UCSD-AML1 (cell line): ENCODE measurements at regions not wholly inside any gene's neighbourhood (a gene's known extent, or its start where the extent isn't known, plus 50 kb on each side); places are given as distances from the start of the nearest gene placed in this dataset.

Experiments
- DNase-seq: peaks from one replicate; lab custom pipeline; 2025; ENCODE audit not compliant: unreplicated experiment; lab: John Stamatoyannopoulos, UW

DNA sequence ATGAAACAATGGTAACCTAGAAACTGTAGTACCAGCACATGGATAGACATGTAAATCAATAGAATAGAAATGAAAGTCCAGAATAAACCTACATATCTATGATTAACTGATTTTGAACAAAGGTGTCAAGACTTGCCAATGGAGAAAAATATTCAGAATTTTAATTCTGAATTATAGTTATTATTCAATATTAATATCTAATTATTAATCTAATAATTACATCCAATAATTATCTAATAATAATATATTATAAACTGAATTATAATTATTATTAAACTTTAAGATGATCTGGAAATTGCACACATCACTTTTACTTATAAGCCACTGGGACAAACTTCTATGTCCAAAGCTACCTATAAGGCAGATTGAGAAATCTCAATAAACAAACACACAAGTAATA is 1365.2 kb upstream of the ADGRL3 start:
- no peak for DNase-seq

DNA sequence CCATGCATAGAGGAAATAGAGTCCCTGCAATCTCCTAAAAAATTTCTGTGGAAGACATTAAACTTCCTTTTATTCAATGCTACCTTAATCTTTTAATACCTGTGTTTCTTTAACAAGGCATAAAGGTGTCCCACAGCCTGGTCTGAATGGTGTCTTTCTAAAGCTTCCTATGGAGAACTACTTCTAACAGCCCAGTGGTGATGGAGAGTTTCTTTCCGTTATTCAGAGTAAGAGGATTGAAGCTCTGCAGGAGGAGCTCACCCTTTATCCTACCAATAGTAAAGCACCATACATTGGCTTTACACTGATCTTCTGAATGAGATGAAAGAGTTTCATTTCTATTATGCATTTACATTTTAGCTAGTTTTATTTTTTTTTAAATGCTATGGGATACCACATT is 1362.4 kb upstream of the ADGRL3 start:
- DNase-seq: no peak

DNA sequence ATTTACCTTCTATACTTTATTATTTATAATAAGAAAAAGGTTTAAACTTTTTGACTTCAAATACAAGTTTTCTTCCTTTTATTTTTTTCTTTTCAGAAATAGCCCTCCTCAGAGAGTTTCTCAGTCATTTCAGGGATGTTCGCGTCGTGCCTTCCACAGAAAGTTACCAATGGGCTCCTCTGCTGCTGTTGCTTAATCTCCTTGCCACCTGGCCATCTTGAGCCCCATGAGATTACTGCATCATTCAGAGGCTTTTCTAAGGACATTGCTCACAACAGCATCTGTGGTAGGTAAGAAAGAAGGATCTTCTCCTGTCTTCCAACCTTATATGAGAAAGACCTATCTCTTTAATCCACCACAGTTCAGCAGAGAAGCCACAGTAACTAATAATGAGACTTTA is 1361.9 kb upstream of the ADGRL3 start:
- no peak for DNase-seq

DNA sequence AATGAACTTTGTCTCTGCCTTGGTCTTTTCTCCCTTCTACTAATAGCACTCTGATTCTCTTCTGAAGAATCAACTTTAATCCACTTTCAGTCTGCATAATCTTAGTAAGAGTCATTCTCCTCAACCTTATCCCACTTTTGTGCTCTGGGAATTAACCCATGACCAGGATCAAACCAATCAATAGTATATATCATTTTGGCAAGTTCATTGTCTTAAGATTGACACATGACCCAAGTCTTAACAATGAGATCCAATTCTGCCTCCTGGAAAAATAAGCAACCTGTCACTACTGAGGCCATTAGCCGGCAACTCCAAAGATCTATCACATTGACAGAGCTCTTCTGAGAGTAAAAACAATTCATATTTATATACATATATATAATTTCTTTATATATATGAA is 1358.4 kb upstream of the ADGRL3 start:
- no peak for DNase-seq

DNA sequence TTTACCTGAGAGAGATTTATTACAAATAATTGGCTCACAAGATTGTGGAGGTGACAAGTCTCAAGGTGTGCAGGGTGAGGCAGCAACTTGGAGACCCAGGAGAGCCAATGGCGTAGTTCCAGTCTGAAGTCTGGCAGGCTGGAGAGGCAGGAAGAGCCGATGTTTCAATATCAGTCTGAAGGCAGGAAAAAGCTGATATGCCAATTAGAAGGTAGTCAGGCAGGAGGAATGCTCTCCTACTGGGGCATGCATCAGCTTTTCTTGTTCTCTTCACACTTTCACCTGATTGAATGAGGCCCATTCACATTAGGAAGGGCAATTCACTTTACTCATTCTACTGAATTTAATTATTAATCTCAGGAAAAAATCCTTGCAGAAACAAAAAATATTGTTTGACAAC is 1351.7 kb upstream of the ADGRL3 start:
- DNase-seq: peak; percentile 0

DNA sequence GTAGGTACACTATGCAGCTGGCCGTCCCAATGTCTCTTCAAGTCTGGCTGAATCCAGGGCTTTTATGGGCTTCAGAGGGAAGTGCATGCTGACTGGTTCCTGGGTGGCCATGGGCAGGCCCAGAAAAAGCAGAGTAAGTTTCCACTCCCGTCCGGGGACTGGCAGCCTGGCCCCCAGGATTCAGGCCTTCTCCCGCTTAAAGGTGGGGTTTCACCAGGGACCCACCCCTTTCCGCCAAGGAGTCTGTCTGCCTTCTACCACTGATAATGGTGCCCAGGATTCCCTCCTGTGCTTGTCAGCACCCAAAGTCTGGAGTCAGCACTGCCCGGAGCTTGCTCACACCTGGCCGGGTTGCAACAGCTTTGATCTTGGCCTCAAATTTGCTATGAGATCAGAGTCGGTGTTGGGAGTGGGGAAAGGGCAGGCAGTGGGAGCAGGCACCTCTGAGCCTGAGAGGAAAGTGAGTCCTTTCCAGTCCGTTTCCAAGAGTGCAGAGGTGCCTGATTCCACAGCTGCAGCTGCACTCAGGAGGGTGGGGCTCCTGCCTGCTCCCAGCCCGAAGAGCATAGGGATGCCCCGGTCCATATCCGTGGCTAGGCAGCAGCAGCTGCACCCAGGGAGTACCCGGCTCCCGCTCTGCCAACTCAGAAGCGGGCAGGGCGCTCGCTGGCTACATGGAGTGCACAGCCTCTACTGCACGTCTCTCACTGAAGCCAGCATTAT is 1344.3 kb upstream of the ADGRL3 start:
- peak; percentile 6 for DNase-seq

DNA sequence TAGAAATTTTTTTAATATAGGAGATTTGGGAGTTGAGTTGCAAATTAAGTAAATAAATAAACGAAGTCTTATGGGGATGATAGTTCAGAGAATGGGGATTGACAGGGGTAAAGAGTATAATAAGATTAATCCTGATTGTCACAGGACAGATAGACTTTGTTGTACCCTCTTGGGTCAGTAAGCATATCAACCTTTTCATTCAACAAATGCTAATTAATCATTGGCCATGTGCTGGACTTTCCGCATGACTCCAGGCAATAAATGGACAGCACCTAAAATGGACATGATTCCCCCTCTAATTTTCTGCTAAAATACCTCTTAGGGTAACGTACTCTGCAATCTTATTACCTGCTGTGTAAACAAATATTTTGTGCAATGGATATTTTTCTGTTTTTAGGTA is 1331.1 kb upstream of the ADGRL3 start:
- DNase-seq: no peak

DNA sequence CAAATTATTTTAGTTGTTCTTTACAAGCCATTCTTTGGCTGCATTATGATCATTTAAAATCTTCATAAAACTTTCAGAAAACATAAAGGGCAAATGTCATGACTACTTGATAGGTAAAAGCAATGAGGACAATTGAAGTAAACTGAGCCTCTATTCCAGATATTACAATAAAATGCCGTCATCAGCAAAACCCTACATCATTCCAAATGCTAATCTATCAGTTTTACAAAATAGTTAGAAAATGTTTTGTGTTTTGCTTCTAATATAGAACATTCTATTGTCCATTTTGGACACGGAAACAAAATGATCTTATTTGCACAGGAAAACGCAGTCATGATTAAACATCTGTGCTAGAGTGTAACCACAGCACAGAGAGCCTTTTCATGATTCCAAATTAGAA is 1330.6 kb upstream of the ADGRL3 start:
- DNase-seq: no peak

DNA sequence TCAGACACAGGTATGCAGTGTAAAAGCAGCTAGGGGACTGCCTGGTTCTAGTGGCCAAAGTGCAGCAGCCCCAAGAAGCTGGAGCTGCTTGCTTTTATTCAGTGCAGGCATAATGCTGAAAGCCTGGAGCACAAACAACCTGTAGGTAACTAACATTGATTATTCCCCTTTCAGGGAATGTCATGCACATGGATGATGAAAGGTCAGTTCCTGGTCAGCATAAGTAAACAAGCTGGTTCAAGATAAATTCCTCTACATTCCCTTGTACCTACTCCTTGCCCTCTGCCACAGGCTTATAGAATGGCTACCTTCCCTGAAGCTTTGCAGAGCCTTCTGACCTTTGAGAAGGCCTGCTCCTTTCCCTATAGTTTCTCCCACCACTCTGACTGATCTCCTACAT is 1318.5 kb upstream of the ADGRL3 start:
- DNase-seq: no peak

DNA sequence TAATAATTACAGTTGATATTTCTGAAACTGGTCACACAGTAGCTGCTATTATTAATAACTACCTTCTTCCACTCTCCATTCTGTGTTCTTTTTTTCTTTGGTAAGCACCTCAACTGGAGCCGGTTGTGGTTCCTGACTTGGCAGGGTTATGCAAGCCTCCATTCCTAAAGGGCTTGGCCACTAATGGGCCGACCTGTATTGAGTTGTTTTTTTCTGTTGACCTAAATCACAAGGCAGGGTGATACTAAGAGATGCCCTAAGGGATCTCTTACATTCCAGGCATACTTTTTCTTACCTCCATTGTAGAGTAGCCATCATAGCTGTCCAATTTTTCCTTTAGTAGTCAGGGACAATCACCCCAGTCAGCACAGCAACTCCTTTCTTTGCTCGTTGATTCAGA is 1295.8 kb upstream of the ADGRL3 start:
- no peak for DNase-seq

DNA sequence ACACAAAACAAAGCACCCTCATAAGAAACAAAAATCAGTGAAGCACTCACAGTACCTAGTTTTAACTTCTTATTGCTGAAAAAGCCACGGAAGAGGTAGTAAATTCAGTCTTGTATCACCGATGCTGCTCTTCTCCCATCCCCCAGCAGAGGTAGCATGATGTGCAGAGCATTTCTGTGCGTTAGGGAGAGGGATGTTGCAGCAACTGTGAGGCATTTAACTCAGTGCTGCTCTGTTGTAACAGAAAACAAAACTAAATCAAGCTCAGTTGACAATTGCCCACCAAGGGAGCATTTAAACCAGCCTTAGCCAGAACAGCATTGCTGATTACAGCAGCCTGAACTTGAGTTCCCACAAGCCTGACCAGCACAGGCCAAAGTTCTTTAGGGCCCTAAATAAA is 1279.7 kb upstream of the ADGRL3 start:
- no peak for DNase-seq

DNA sequence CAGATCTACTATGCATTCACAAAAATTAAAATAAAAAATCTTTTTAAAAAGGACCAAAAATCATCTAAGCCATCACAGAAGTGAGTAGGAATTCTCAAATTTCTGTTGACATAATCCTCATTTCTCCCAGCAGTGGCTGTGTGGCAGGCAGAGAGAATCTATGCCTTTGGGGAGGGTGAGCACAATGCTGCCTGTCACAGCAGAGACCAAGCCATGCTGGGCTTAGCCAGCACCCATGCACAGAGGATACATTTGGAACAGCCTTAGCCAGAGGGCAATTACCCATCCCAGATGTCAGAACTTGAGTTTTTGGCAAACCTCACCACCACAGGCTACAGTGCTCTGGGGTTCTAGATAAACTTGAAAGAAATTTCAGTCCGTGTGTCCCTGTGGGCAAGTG is 1274.8 kb upstream of the ADGRL3 start:
- no peak for DNase-seq

DNA sequence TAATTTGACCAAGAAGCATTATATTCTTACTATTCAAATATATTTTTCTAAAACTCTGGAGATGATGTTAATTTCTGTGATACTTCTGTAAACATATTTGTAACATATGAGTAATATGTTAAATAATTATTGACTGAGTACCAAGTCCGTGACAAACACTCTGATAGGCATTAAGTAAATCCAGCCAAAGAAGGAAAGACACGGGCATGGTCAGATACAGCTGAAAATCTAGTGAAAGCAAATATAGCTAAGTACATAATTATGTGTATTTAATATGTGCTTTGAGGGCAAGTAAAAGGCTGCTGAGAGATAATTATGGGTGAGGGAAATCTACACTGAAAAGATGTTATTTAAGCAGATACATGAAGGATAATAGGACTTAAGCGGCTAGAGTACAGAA is 1263.6 kb upstream of the ADGRL3 start:
- DNase-seq: no peak

DNA sequence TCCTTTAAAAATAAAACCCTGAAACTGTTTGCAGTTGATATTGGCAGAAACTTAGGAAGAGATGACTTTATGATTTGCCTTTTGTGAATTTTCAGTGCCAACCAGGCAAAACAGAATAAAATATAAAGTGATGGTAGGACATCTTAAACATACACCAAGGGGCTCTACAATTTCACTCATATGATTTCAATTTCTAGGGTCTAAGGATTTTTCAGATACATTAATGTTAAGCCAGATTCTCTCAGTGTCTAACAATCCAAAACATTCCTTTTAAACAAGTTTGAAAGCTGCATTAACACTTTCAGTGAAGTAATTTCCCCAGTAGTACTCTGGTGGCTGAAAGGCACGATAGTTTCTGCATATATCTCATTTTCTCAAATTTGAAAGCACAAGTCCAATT is 1262.0 kb upstream of the ADGRL3 start:
- DNase-seq: no peak

DNA sequence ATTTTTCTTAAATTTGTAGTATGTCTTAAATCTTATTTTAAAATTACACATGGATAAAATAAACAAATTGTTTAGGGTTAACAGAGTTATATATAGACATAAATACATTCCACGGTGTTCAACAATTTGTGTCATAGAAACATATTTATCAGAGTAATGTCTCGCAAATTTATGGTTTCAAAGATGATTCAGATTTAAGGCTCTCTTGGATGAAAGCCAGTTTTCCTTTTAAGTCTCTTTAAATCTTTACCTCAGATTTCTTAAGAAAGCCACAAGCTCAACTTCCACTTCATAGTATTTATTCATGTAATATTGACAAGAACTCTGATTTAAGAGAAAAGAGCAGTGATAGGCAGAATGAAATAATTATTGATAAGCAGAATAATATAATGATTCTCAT is 1254.8 kb upstream of the ADGRL3 start:
- no peak for DNase-seq

DNA sequence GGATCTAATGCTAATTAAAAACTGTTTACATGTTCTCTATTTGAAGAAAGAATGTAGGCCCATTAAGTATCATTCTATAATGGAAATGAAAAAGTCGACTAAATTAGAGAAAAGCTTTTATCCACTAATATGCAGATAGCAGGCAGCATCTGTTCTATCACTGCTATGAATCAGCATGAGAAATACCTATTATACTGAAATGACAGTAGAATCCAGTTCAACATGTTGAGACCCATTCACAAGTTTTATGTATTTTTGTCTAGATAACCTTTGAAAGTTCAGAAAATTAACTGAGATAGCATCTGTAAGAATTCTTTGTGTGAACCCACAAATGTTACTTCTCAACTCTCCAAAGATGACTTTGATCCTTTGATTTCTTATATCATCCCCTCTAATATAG is 1254.4 kb upstream of the ADGRL3 start:
- no peak for DNase-seq

DNA sequence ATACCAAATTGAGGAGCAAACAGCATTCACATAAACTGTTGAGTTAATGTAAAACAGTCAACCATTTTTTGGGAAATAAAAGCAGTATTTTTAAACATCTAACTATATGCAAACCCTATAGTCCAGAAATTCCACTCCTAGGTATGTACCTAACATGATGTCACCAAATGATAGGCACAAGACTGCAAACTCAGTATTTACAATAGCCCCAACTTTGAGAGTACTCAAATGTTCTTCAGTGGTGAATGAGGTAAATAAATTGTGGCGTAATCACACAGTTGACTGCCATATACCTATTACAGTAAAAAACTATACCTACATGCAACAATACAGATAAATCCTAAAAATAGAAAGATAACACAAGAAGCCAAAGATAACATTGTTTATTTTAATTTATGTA is 1243.8 kb upstream of the ADGRL3 start:
- no peak for DNase-seq

DNA sequence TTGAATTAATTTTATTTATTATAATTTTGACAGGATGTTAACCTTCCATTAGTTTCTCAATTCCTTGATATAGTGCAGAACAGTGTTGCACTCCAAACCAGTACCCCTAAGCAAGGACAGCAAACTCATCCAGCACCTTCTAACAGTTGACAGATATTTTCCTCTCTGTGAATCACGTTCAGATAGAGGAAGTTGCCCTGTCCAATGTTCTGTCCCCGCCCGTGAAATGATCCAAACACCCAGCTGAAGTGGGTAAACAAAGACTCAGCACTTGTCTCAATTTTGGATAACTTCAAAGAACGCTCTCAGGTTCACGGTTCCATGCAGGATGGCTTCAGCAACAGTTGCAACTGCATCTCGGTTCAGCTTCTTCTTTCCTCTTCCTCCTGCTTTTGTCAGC is 1240.0 kb upstream of the ADGRL3 start:
- no peak for DNase-seq

DNA sequence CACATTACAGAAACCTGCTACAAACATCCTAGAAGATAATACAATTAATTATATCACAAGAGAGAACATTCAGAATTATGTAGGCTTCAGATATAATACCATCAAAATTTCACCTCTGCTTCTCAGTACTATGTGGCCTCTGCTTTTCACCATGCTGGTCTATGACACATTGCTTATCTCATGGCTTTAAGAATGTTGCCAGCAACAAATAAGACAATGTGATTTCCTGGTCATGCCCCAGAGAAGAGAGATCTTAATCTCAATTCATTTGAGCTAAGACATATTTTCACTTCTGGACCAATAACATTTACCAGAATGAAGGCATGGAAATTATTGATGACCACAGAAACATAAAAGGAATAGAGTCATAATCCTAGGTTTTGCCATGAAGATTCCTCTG is 1233.4 kb upstream of the ADGRL3 start:
- no peak for DNase-seq

DNA sequence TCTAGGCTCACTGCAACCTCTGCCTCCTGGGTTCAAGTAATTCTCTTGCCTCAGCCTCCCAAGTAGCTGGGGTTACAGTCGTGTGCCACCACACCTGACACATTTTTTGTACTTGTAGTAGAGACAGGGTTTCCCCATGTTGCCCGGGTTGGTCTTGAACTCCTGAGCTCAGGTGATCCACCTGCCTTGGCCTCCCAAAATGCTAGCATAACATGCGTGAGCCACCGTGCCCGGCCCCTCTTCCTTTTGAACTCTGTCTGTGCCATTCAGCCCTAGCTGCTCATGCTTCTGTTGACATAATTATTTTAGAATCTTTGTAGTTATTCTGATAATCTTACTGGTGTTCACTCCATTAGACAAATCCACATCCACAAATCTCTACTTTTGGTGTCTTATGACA is 1231.3 kb upstream of the ADGRL3 start:
- no peak for DNase-seq

DNA sequence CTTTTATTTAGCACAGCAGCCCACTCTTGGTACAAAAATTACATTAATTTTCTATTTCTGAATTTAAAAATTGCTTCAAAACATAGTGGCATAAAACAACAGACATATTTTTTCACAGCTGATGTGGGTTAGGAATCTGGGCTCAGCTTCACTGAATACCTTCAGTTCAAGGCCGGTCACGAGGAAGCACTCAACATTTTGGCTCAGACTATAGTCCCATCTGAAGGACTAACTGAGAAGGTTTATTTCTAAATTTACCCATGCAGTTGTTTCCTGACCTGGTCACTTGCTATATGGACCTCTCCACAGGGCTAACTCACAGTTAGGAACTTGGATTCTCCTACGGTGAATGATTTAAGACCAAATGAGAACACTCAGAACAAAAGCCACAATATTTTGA is 1230.2 kb upstream of the ADGRL3 start:
- no peak for DNase-seq

DNA sequence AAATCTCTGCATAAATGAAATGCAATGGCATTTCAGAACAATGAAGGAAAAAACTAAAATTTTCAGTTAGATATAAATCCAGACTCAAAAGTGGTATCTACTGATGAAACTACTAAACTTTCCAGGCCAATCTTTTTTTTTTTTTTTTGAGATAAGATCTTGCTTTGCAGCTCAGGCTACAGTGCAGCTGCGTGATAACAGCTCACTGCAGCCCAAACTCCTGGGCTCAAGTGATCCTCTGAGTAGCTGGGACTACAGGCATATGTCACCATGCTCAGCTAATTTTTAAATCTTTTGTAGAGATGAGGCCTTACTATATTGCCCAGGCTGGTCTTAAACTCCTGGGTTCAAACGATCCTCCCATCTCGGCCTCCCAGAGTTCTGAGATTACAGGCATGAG is 1228.2 kb upstream of the ADGRL3 start:
- DNase-seq: no peak

DNA sequence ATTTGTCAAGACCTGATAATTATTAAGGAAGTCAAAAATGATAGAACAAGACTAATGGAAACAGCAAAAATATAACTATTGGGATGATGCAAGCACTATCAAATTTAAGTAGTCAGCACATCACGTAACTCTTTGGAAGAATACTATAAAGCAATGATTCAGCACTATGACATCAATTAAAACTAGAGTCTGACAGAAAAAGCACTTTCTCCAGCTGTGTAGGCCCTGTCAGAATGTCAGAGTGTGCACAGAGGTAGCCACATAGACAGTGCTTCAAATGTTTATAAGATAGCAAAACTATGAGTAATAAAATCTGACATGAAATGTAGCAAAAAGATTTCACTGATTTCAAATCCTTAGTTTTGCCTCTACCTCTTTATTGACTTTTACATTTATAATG is 1226.6 kb upstream of the ADGRL3 start:
- DNase-seq: no peak

DNA sequence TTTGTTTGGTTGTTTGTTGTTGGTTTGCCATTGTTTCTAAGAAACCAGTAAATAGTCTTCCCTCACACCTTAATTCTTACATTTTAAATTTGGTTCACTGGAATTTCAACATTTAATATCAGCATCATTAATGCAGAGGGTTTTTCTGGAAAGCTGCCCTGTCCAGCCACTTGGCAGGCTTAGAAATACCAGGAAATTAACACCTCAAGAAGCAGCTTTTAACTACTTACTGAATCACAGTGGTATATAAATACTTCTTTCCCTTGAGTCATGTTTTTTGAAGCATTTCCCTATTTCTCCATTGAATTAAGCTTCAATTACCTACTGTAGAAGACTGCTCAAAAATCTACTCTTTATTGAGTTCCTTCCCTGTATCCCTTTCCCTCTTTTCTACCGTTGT is 1221.1 kb upstream of the ADGRL3 start:
- no peak for DNase-seq
